HepG2 (cell line): ENCODE measurements at regions not wholly inside any gene's neighbourhood (a gene's known extent, or its start where the extent isn't known, plus 50 kb on each side); places are given as distances from the start of the nearest gene placed in this dataset.

Experiments
- SP1 ChIP-seq, 2 experiments: fragments of 450-650 bp in 1 of 2; sonication (generic) in 1 of 2; formaldehyde crosslinking in 1 of 2; IDR thresholded peaks; 2 replicates each; pipeline versions ENCODE4 v1.4.0 to v1.6.1; 2016 to 2020; ENCODE audit warnings: missing genetic modification reagents in 1 of 2
- TAF1 ChIP-seq: sonication (generic); formaldehyde crosslinking; IDR thresholded peaks from 2 replicates; pipeline ENCODE4 v1.4.0; 2020; ENCODE audit warnings: missing genetic modification reagents
- ZBTB7A ChIP-seq: sonication (generic); formaldehyde crosslinking; IDR thresholded peaks from 2 replicates; pipeline ENCODE4 v1.8.0; 2022; ENCODE audit warnings: mild to moderate bottlenecking, missing genetic modification reagents
- ZNF746 ChIP-seq: sonication (generic); formaldehyde crosslinking; IDR thresholded peaks from 2 replicates; pipeline ENCODE4 v1.8.0; 2022; ENCODE audit warnings: mild to moderate bottlenecking, missing genetic modification reagents

DNA sequence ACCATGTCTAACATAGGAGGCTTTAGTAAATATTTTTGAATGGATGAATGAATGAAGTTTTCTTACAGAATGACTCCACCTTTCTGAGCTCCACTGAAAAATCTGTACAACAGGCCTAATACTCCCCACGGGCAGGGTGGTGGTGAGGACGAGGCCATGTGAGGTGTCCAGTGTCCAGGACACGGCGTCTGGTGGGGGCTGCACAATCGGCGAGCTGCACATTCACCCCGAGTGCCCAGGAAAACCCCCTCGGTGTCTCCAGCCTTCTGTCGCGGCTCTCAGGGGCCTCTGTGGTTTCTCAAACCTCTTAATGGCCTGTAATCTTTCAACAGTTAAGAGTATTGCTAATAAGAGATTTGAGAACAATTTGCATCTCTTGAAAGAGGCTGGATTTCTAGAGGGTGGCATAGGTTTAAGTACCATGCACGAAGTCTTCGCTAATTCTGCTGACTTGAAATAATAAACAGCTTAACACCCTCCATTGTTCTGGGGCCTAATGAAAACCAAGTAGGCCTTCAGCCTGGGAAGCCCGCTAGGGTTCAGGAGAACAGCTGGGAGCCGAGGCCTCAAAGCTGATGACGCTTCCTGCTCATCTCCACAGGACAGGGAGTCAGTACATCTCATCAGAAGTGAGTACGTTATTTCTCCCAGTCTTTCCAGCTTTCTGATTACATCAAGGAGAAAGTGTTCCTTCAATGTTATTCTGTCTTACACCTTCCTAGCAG, 304.6 kb upstream of the FOXF1 start:
- TF ChIP-seq SP1 (IDR thresholded peaks at IDR 0.05) (no peak), SP1 (CRISPR knock-in tag; IDR thresholded peaks at IDR 0.05) (no peak), TAF1 (CRISPR knock-in tag) (no peak), ZBTB7A (no peak), ZNF746 (CRISPR knock-in tag) (no peak)
